MM.1S (cell line): ENCODE measurements at regions not wholly inside any gene's neighbourhood (a gene's known extent, or its start where the extent isn't known, plus 50 kb on each side); places are given as distances from the start of the nearest gene placed in this dataset.

Source experiments
- DNase-seq: peaks from one replicate; pipeline ENCODE4 v3.0.0-alpha.2; 2015
- H2AFZ ChIP-seq: fragments of 300-600 bp; sonication (generic); 2 replicates; pipeline ENCODE4 v1.6.0; 2016; ENCODE audit warnings: antibody characterized with exemption, low read length
- H3F3A ChIP-seq: fragments of 300-600 bp; sonication (generic); 2 replicates; pipeline ENCODE4 v1.6.1; 2016; ENCODE audit warnings: mild to moderate bottlenecking, antibody characterized with exemption, low read length, moderate library complexity, mixed read lengths; ENCODE audit not compliant: insufficient read depth
- H3K27ac ChIP-seq: fragments of 300-600 bp; sonication (generic); 2 replicates; pipeline ENCODE4 v1.5.1; 2016; ENCODE audit warnings: mild to moderate bottlenecking, low read length
- H3K27me3 ChIP-seq: fragments of 300-600 bp; sonication (generic); replicated peaks from 2 replicates; pipeline ENCODE4 v1.6.0; 2016; ENCODE audit warnings: low read length; ENCODE audit not compliant: insufficient read depth
- H3K36me3 ChIP-seq: fragments of 300-600 bp; sonication (generic); replicated peaks from 2 replicates; pipeline ENCODE4 v1.6.1; 2016; ENCODE audit warnings: mild to moderate bottlenecking, low read length, mixed read lengths; ENCODE audit not compliant: insufficient read depth
- H3K4me1 ChIP-seq: fragments of 300-600 bp; sonication (generic); 2 replicates; pipeline ENCODE4 v1.6.1; 2016; ENCODE audit warnings: low read length, mixed read lengths
- H3K4me2 ChIP-seq: fragments of 300-600 bp; sonication (generic); 2 replicates; pipeline ENCODE4 v1.6.0; 2016; ENCODE audit warnings: low read depth, low read length
- H3K4me3 ChIP-seq: fragments of 300-600 bp; sonication (generic); 2 replicates; pipeline ENCODE4 v1.5.1; 2016; ENCODE audit warnings: low read length, mixed read lengths
- H3K79me2 ChIP-seq: fragments of 300-600 bp; sonication (generic); 2 replicates; pipeline ENCODE4 v1.6.1; 2016; ENCODE audit warnings: mixed run types, low read length, mixed read lengths
- H3K9ac ChIP-seq: fragments of 300-600 bp; sonication (generic); 2 replicates; pipeline ENCODE4 v1.6.1; 2016; ENCODE audit warnings: low read length, mixed read lengths
- H3K9me2 ChIP-seq: fragments of 300-600 bp; sonication (generic); replicated peaks from 2 replicates; pipeline ENCODE4 v1.6.1; 2016; ENCODE audit warnings: mild to moderate bottlenecking, low read length, mixed read lengths; ENCODE audit not compliant: insufficient read depth
- H3K9me3 ChIP-seq: fragments of 300-600 bp; sonication (generic); replicated peaks from 2 replicates; pipeline ENCODE4 v1.6.1; 2016; ENCODE audit warnings: mild to moderate bottlenecking, low read length, mixed read lengths; ENCODE audit not compliant: insufficient read depth
- H4K20me1 ChIP-seq: fragments of 300-600 bp; sonication (generic); 2 replicates; pipeline ENCODE4 v1.6.1; 2016; ENCODE audit warnings: mild to moderate bottlenecking, low read length, moderate library complexity, mixed read lengths; ENCODE audit not compliant: insufficient read depth
- CTCF ChIP-seq: fragments of 300-600 bp; sonication (generic); IDR thresholded peaks from 2 replicates; pipeline ENCODE4 v1.5.1; 2016; ENCODE audit warnings: antibody characterized with exemption, low read length, mixed read lengths
- EZH2 ChIP-seq: fragments of 300-600 bp; sonication (generic); optimal IDR thresholded peaks from 2 replicates; pipeline ENCODE3; 2017; ENCODE audit warnings: low read depth, mild to moderate bottlenecking, antibody characterized with exemption, low read length, mixed read lengths
- EZH2phosphoT487 ChIP-seq: fragments of 300-600 bp; sonication (generic); IDR thresholded peaks from 2 replicates; pipeline ENCODE4 v1.6.1; 2018; ENCODE audit warnings: antibody characterized with exemption, low read length

DNA sequence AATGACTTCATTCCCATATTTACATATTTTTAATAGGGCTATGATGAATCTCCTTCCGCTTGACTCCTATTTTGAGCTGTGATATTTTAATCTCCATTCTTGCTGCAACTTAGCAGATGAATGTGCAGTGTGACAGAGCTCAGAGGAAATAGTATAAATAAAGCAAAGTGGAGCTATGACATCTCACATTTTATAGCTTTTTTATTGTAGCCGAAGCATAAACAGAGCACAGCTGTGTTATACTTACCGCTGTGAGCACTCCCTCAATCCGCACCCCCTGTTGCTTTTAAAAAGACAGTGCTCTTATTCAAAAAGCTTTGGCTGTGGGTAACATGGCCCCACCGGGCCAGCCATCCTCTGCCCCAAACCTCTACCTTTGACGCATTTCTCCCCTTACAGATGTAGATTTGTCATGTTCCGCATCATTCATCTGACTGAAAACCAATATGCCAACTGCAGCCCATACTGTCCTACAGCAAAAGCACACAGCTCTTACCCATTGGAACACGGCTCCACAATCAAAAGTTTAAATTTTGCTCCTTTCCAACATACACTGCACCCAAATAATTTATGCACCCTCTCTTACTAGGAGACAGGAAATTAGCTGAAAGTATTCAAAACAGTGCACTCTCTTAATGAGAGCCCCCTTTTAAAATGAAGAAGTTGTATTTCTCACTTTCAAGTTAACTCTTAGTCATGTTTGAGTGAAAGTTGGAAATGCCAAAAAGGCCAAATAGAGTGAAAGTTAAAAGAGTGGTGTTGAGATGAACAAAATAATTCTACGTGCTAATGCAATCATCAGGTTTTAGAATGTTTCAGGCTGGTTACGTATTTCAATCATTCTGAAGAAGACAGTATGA, 429.3 kb upstream of the SOX5 start:
- no peaks in the 10 kb centered on the region for H3K79me2 ChIP-seq
- no peak overlapping the region for H3K9ac ChIP-seq
- TF ChIP-seq EZH2phosphoT487 (no peak), EZH2 (no peak), CTCF (no peak)
- no peaks in the 10 kb centered on the region for H4K20me1 ChIP-seq
- H3K4me3 ChIP-seq = no peak overlapping the region
- no peak overlapping the region for H2AFZ ChIP-seq
- H3K4me2 ChIP-seq = no peak overlapping the region
- H3K27me3 ChIP-seq = no peaks in the 10 kb centered on the region
- H3K36me3 ChIP-seq = no peaks in the 10 kb centered on the region
- H3K27ac ChIP-seq = no peak overlapping the region
- H3K4me1 ChIP-seq = no peaks in the 10 kb centered on the region
- no peaks in the 10 kb centered on the region for H3K9me2 ChIP-seq
- no peaks in the 10 kb centered on the region for H3K9me3 ChIP-seq
- H3F3A ChIP-seq = no peaks in the 10 kb centered on the region
- no peak for DNase-seq

DNA sequence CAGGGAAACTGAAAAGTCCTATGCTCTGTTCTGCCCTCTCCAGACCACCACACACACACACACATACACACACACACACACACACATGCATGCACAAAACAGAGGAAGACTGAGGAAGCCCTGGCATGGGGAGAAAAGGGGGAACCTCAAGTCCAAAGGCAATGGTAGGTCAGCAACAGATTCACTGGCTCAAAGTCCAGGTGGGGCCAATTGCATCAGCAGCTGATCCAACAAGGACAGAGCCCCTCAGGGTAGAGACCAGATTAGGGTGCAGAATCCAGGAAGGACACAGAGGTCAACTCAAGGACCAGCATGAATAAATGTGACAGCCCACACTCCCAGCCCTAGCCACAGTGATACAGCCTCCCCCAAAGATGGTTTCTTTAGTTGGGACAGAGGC, 425.0 kb upstream of the SOX5 start:
- Histone ChIP-seq H3K36me3 (no peaks in the 10 kb centered on the region), H2AFZ (no peak overlapping the region), H3K79me2 (no peaks in the 10 kb centered on the region), H3K9me3 (no peaks in the 10 kb centered on the region), H3K27ac (no peak overlapping the region), H3K4me3 (no peak overlapping the region), H3K9me2 (no peaks in the 10 kb centered on the region), H3F3A (no peaks in the 10 kb centered on the region), H3K27me3 (no peaks in the 10 kb centered on the region), H3K9ac (no peak overlapping the region), H3K4me1 (no peaks in the 10 kb centered on the region), H4K20me1 (no peaks in the 10 kb centered on the region), H3K4me2 (no peak overlapping the region)
- no peak for DNase-seq
- TF ChIP-seq CTCF (no peak), EZH2 (no peak), EZH2phosphoT487 (no peak)

DNA sequence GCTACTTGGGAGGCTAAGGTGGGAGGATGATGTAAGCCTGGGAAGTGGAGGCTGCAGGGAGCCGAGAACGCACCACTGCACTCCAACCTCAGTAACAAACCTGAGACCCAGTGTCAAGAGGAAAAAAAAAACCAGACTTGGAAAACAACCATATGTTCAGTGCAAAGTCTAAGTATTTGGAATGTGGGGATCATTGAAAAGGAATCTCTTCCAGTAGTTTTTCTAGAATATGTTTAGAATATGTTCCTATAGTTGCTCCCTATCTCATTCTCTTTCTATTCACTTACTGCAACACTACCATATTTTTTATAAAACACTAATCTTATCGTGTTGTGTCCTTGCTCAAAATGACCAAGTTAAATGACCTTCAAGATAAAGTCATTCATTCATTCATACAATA, 423.5 kb upstream of the SOX5 start:
- Histone ChIP-seq H3K4me3 (no peak overlapping the region), H3K27me3 (no peaks in the 10 kb centered on the region), H4K20me1 (no peaks in the 10 kb centered on the region), H3K36me3 (no peaks in the 10 kb centered on the region), H3F3A (no peaks in the 10 kb centered on the region), H3K4me1 (no peaks in the 10 kb centered on the region), H2AFZ (no peak overlapping the region), H3K27ac (no peak overlapping the region), H3K9me3 (no peaks in the 10 kb centered on the region), H3K4me2 (no peak overlapping the region), H3K9me2 (no peaks in the 10 kb centered on the region), H3K9ac (no peak overlapping the region), H3K79me2 (no peaks in the 10 kb centered on the region)
- TF ChIP-seq CTCF (no peak), EZH2 (no peak)
- no peak for DNase-seq
